B cell (primary cell): ENCODE measurements at regions not wholly inside any gene's neighbourhood (a gene's known extent, or its start where the extent isn't known, plus 50 kb on each side); places are given as distances from the start of the nearest gene placed in this dataset.

Source experiments
- ATAC-seq: fragments of 200-7000 bp; cut with Tn5 transposase; one replicate; pipeline ENCODE4 v1.10.0; 2021; ENCODE audit warnings: low read depth, mild to moderate bottlenecking, moderate number of reproducible peaks, moderate library complexity
- CTCF ChIA-PET: fragments of 350-600 bp; sonication (Branson Sonifier 250); formaldehyde crosslinking; loops from one replicate; lab custom pipeline; 2021; ENCODE audit warnings: antibody characterized with exemption, inconsistent platforms; lab: Charles Lee
- POLR2A ChIA-PET: fragments of 350-600 bp; sonication (Branson Sonifier 250); formaldehyde crosslinking; loops from one replicate; lab custom pipeline; 2021; ENCODE audit warnings: antibody characterized with exemption; lab: Charles Lee
- DNase-seq: peaks from one replicate; pipeline ENCODE4 v3.0.0; 2013
- H2AFZ ChIP-seq: 2 replicates; pipeline ENCODE4 v1.6.1; 2012; ENCODE audit warnings: mild to moderate bottlenecking, low read depth, low read length; ENCODE audit not compliant: insufficient read depth, poor library complexity, severe bottlenecking
- H3K27ac ChIP-seq, 2 donors: 1 replicate in 1 of 2; 2 replicates in 1 of 2; pipeline ENCODE4 v1.5.1; 2012 to 2013; ENCODE audit warnings: low read length in 2 of 2, mild to moderate bottlenecking in 2 of 2, moderate library complexity in 1 of 2
- H3K27me3 ChIP-seq, 4 experiments: fragments of 200-600 bp in 1 of 4; sonication (generic) in 1 of 4; replicated peaks in 1 of 4; 1 replicate in 2 of 4; 2 replicates in 2 of 4; pipeline versions ENCODE4 v1.6.1 to v1.7.0; 2013 to 2016; ENCODE audit warnings: low read length in 3 of 4, mild to moderate bottlenecking in 2 of 4, mixed read lengths in 1 of 4, moderate library complexity in 1 of 4; ENCODE audit not compliant: insufficient read depth in 4 of 4, control insufficient read depth in 3 of 4; ENCODE audit errors: control extremely low read depth in 1 of 4
- H3K36me3 ChIP-seq, 2 experiments: replicated peaks in 1 of 2; 1 replicate in 1 of 2; 2 replicates in 1 of 2; pipeline versions ENCODE4 v1.6.1 to v1.7.1; 2013; ENCODE audit warnings: low read length in 1 of 2; ENCODE audit not compliant: insufficient read depth in 2 of 2, control insufficient read depth in 1 of 2; ENCODE audit errors: control extremely low read depth in 1 of 2, extremely low read depth in 1 of 2
- H3K4me1 ChIP-seq, 2 donors: fragments of 200-600 bp in 1 of 2; sonication (generic) in 1 of 2; 1 replicate in 1 of 2; 2 replicates in 1 of 2; pipeline versions ENCODE4 v1.5.1 to v1.6.1; 2013 to 2017; ENCODE audit warnings: low read length in 2 of 2; ENCODE audit not compliant: control insufficient read depth in 2 of 2, insufficient read depth in 2 of 2
- H3K4me2 ChIP-seq: replicated peaks from 2 replicates; pipeline ENCODE3; 2012; ENCODE audit warnings: mild to moderate bottlenecking, low read depth, low read length; ENCODE audit not compliant: poor library complexity, severe bottlenecking
- H3K4me3 ChIP-seq, 5 experiments: fragments of 200-600 bp in 1 of 5; sonication (generic) in 1 of 5; 1 replicate in 3 of 5; 2 replicates in 2 of 5; pipeline versions ENCODE4 v1.5.1 to v1.7.0; 2011 to 2016; ENCODE audit warnings: low read length in 4 of 5, mild to moderate bottlenecking in 4 of 5, low read depth in 2 of 5, control low read depth in 1 of 5, moderate library complexity in 1 of 5; ENCODE audit not compliant: insufficient read depth in 1 of 5; ENCODE audit errors: control extremely low read depth in 1 of 5, extremely low read depth in 1 of 5
- H3K79me2 ChIP-seq: fragments of 200-600 bp; sonication (generic); one replicate; pipeline ENCODE4 v1.6.0; 2016; ENCODE audit warnings: low read length; ENCODE audit not compliant: control insufficient read depth, insufficient read depth
- H3K9ac ChIP-seq: fragments of 200-600 bp; sonication (generic); 2 replicates; pipeline ENCODE4 v1.6.1; 2017; ENCODE audit warnings: mild to moderate bottlenecking, low read length, moderate library complexity
- H3K9me3 ChIP-seq, 3 donors: one replicate each; pipeline versions ENCODE4 v1.6.1 to v1.7.1; 2013; ENCODE audit warnings: low read length in 2 of 3; ENCODE audit not compliant: control insufficient read depth in 2 of 3, insufficient read depth in 1 of 3; ENCODE audit errors: control extremely low read depth in 1 of 3
- H4K20me1 ChIP-seq: 2 replicates; pipeline ENCODE4 v1.6.0; 2012; ENCODE audit warnings: mild to moderate bottlenecking, low read length; ENCODE audit not compliant: insufficient read depth, control insufficient read depth, poor library complexity, severe bottlenecking
- H3K27ac Mint-ChIP-seq: one replicate; pipeline ENCODE4 v1.8.0; 2021; ENCODE audit warnings: mixed read lengths
- H3K27me3 Mint-ChIP-seq: one replicate; pipeline ENCODE4 v1.8.0; 2021; ENCODE audit warnings: mixed read lengths
- H3K4me1 Mint-ChIP-seq: one replicate; pipeline ENCODE4 v1.8.0; 2021; ENCODE audit warnings: mixed read lengths
- H3K4me3 Mint-ChIP-seq: one replicate; pipeline ENCODE4 v1.8.0; 2021; ENCODE audit warnings: mixed read lengths
- H3K9me3 Mint-ChIP-seq: one replicate; pipeline ENCODE4 v1.8.0; 2022; ENCODE audit warnings: mixed read lengths; ENCODE audit not compliant: insufficient read depth
- EZH2 ChIP-seq: IDR thresholded peaks from 2 replicates; pipeline ENCODE4 v1.6.1; 2012; ENCODE audit warnings: borderline replicate concordance, low read depth, mild to moderate bottlenecking, moderate library complexity, low read length; ENCODE audit not compliant: insufficient read depth, poor library complexity, severe bottlenecking
- WGBS: methylation state at CpG from one replicate; pipeline ENCODE4 v1.1.5; 2013; ENCODE audit warnings: missing lambda C conversion rate; ENCODE audit not compliant: insufficient coverage; 5-methylcytosine and 5-hydroxymethylcytosine counted together
- intact Hi-C: fragments of 100-400 bp; cut with micrococcal nuclease; formaldehyde crosslinking; loops from one replicate; pipeline ENCODE4 v1.10.0; 2022
- TF ChIP-seq, protein P1 (sequence below): fragments of 200-600 bp; IDR thresholded peaks from one replicate; pipeline ENCODE4 v1.8.0; 2022; ENCODE audit warnings: antibody characterized with exemption, mild to moderate bottlenecking

DNA sequence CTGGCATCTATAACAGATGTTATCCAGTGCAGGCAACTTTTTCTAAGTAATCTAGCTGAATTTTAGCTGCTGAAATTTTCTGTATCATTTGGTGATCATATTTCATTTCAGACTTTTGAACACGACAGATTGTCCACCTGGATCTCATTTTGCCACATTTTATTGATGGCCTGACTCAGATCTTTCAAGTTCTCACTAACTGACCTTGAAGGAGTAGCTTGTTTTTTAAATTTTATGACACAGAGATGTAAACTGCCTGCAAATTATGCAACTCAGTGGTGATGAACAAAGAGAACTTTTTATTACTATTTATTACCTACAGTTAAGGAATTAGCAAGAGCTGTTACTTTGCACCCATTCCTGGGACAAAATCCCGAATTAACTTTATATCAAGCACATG, 366.4 kb downstream of the PAX1 start:
- no peak overlapping the region for H3K4me2 ChIP-seq
- ATAC-seq (no peak), DNase-seq (no peak)
- H3K27me3 ChIP-seq = no peaks in the 10 kb centered on the region
- no peaks in the 10 kb centered on the region for H3K36me3 ChIP-seq
- H3K79me2 ChIP-seq = no peaks in the 10 kb centered on the region
- Mint-ChIP-seq H3K4me3 (no peak overlapping the region), H3K9me3 (peaks cover 4% of the 10 kb centered on the region), H3K27ac (no peak overlapping the region), H3K4me1 (no peaks in the 10 kb centered on the region), H3K27me3 (no peaks in the 10 kb centered on the region)
- no peak overlapping the region for H3K27ac ChIP-seq
- TF ChIP-seq, protein P1, sequence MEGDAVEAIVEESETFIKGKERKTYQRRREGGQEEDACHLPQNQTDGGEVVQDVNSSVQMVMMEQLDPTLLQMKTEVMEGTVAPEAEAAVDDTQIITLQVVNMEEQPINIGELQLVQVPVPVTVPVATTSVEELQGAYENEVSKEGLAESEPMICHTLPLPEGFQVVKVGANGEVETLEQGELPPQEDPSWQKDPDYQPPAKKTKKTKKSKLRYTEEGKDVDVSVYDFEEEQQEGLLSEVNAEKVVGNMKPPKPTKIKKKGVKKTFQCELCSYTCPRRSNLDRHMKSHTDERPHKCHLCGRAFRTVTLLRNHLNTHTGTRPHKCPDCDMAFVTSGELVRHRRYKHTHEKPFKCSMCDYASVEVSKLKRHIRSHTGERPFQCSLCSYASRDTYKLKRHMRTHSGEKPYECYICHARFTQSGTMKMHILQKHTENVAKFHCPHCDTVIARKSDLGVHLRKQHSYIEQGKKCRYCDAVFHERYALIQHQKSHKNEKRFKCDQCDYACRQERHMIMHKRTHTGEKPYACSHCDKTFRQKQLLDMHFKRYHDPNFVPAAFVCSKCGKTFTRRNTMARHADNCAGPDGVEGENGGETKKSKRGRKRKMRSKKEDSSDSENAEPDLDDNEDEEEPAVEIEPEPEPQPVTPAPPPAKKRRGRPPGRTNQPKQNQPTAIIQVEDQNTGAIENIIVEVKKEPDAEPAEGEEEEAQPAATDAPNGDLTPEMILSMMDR = no peak
- TF ChIP-seq EZH2 = no peak
- no peak overlapping the region for H2AFZ ChIP-seq
- ChIA-PET CTCF (no interaction called here), POLR2A (no interaction called here)
- intact Hi-C loops = no loop called here
- H4K20me1 ChIP-seq = no peaks in the 10 kb centered on the region
- H3K4me1 ChIP-seq = no peaks in the 10 kb centered on the region
- no peak overlapping the region for H3K4me3 ChIP-seq
- WGBS = no CpG with 5 or more reads among the region's 2 CpGs
- H3K9ac ChIP-seq = no peak overlapping the region
- peaks cover 0 to 8% (median 0%) of the 10 kb centered on the region in 3 donors for H3K9me3 ChIP-seq

DNA sequence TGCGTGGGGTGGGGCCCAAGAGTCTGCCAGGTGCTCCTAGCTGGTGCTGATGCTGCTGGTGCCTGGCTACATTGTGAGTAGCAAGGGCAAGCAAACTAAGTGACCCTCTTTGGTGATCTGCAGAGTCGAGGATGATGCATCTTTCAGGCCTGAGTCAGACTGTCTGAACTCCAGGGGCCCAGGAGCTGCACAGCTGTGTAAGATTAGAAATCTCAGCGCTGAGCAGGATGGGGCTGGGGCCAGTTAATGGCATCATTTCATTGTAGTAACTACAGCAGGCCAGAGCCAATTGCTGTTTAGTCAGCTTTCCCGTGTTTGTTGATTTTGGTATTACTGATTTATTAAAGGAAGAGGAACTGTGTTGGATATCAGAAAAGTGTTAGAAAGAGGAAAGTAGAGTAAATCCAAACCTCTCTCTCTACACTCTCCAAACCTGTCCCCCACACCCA, 365.2 kb downstream of the PAX1 start:
- H3K27me3 Mint-ChIP-seq = no peaks in the 10 kb centered on the region
- no peak overlapping the region for H3K4me3 Mint-ChIP-seq
- CTCF ChIA-PET = no interaction called here
- POLR2A ChIA-PET = no interaction called here
- H3K27ac Mint-ChIP-seq = no peak overlapping the region
- peaks cover 4% of the 10 kb centered on the region for H3K9me3 Mint-ChIP-seq
- 80% methylated on average over 3 of the region's 4 CpGs for WGBS
- no peak for DNase-seq
- H3K4me1 Mint-ChIP-seq = no peaks in the 10 kb centered on the region
- intact Hi-C loops = no loop called here
- Histone ChIP-seq H3K9ac (no peak overlapping the region), H3K4me1 (no peaks in the 10 kb centered on the region), H3K79me2 (no peaks in the 10 kb centered on the region), H3K4me2 (no peak overlapping the region), H3K36me3 (no peaks in the 10 kb centered on the region), H4K20me1 (no peaks in the 10 kb centered on the region), H3K27ac (no peak overlapping the region), H2AFZ (no peak overlapping the region), H3K27me3 (no peaks in the 10 kb centered on the region), H3K9me3 (peaks cover 0 to 8% (median 0%) of the 10 kb centered on the region in 3 donors), H3K4me3 (no peak overlapping the region)
- no peak for ATAC-seq
- TF ChIP-seq, protein P1 = no peak
- TF ChIP-seq EZH2 = no peak
